NCI-H1105 treated with DMSO at 0.1 percent for 48 hours (cell line): ENCODE measurements at regions not wholly inside any gene's neighbourhood (a gene's known extent, or its start where the extent isn't known, plus 50 kb on each side); places are given as distances from the start of the nearest gene placed in this dataset.

Experiments
- DNase-seq: peaks from one replicate; lab custom pipeline; 2025; lab: John Stamatoyannopoulos, UW

GRCh38 chr13:107743983-107744382 lies 471.4 kb downstream of the LIG4 start:
- DNase-seq = no peak

- DNase-seq = no peak
Observed at GRCh38 chr13:107743526-107743925, 471.8 kb downstream of the LIG4 start.

GRCh38 chr13:107743100-107743499 lies 472.2 kb downstream of the LIG4 start:
- no peak for DNase-seq

GRCh38 chr13:107742544-107742943 lies 472.8 kb downstream of the LIG4 start:
- DNase-seq = no peak

GRCh38 chr13:107738004-107738403 lies 477.3 kb downstream of the LIG4 start:
- no peak for DNase-seq

- DNase-seq = no peak
Observed at GRCh38 chr13:107736731-107737130, 478.6 kb downstream of the LIG4 start.

GRCh38 chr13:107736170-107736569 lies 479.2 kb downstream of the LIG4 start:
- DNase-seq = no peak

GRCh38 chr13:107734891-107735625 lies 480.3 kb downstream of the LIG4 start:
- peak; percentile 82 for DNase-seq

- no peak for DNase-seq
Observed at GRCh38 chr13:107733276-107733675, 482.1 kb downstream of the LIG4 start.

- DNase-seq = no peak
Observed at GRCh38 chr13:107730813-107731212, 484.5 kb downstream of the LIG4 start.

- no peak for DNase-seq
Observed at GRCh38 chr13:107721125-107721869, 494.0 kb downstream of the LIG4 start.

GRCh38 chr13:107716741-107717140 lies 498.6 kb downstream of the LIG4 start:
- no peak for DNase-seq

- DNase-seq = no peak
Observed at GRCh38 chr13:107716241-107716640, 499.1 kb downstream of the LIG4 start.

GRCh38 chr13:107715496-107715895 lies 499.8 kb downstream of the LIG4 start:
- no peak for DNase-seq

- peak; percentile 22 for DNase-seq
Observed at GRCh38 chr13:107713314-107713713, 502.0 kb downstream of the LIG4 start.

GRCh38 chr13:107712145-107712860 lies 503.0 kb downstream of the LIG4 start:
- DNase-seq = peak; percentile 62

GRCh38 chr13:107690181-107690580 lies 525.2 kb downstream of the LIG4 start:
- DNase-seq = no peak

GRCh38 chr13:107685876-107686275 lies 529.5 kb downstream of the LIG4 start:
- no peak for DNase-seq

GRCh38 chr13:107681600-107681999 lies 533.7 kb downstream of the LIG4 start:
- no peak for DNase-seq

- peak; percentile 35 for DNase-seq
Observed at GRCh38 chr13:107680115-107680514, 535.2 kb downstream of the LIG4 start.

GRCh38 chr13:107678075-107678689 lies 537.2 kb downstream of the LIG4 start:
- DNase-seq = no peak

GRCh38 chr13:107675847-107676550 lies 539.3 kb downstream of the LIG4 start:
- no peak for DNase-seq
